NCI-H2196 (cell line): ENCODE measurements at regions not wholly inside any gene's neighbourhood (a gene's known extent, or its start where the extent isn't known, plus 50 kb on each side); places are given as distances from the start of the nearest gene placed in this dataset.
A peak's percentile ranks its signal among the peaks of the same experiment; 100 is the strongest.
"Not testable (repeated sequence)": the region's sequence is repeated elsewhere in the genome, so short reads cannot be mapped to it uniquely, and the experiment has no call there.

Source experiments
- DNase-seq: peaks from one replicate; lab custom pipeline; 2025; ENCODE audit not compliant: unreplicated experiment; lab: John Stamatoyannopoulos, UW

DNA sequence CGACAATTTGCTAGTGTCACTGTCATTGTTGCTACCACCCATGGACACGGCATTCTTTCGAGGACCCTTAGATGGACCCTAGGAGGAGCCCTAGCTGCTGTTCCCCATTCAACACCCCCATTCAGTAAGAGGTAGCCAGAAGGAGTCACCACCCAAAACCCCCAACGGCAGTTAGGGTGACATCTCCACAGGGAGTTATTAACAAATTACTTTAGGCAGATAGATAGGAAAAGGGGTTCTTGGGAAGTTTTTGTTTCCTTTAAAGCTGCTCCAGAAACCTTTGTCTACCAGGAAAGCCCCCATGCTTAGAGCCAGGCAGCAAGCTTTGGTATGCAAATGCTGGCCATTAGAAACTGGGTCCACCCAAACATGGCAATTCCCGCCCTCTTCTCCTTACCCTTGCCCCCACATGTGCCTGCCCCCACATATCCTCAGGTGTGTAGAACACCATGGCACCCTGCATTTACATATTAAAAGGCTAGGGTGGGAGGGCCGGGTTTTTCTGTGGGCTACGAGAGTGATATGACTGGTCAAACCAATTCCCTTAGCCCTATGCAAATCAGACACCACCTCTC is 190.9 kb downstream of the SLITRK6 start:
- DNase-seq, result no peak

- no peak for DNase-seq
Observed at GRCh38 chr13:85603735-85604134, 195.5 kb downstream of the SLITRK6 start.

DNA sequence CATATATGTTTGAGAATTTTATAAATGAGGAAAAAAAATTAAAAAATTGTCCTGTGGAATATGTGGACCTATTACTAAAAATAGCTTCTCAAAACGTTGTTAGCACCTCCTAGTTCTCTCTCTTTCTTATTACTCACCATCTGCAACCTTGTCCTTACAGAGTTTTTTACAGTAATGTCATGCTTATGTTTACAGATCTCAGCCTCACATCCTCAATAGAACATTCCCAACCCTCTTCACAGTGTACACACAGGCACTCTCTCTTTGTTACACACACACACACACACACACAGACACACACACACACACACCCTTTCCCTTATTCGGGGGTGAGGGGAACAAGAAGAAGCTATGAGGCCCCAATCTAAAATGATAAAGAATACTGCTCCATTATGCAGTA is 197.7 kb downstream of the SLITRK6 start:
- DNase-seq, result no peak

DNA sequence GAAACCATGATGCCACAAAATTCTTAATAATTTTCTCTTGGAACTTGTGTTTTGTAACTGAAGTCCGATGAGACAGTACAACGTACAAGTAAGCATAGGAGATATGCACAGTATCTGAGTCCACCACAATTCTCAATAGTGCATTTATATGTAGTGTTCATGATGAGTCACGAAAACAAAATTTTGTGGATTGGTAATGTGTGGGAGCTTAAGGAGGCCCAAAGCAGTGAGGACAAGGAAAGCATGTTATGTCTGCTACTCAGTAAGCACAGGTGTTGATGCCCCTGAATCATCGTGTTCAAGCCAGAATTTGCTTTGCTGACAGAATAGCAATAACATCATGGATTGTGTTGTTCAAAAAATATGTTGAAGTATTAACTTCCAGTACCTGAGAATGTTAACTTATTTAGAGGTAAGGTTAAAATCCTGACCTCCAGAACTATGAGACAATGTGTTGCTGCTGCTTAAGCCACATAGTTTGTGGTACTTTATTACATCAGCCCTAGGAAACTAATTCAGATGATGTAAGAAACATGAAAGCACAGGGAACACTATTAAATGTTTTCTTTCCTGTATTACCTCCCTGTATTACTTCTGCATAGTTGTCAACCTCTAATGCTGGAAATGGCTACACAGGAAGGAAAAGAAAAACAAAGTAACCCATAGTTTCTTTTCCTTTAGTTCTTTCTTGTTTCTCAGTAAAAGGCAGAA is 201.3 kb downstream of the SLITRK6 start:
- DNase-seq, result no peak

GRCh38 chr13:85592211-85592610 is 207.0 kb downstream of the SLITRK6 start:
- DNase-seq, result no peak

GRCh38 chr13:85590231-85590931 is 208.8 kb downstream of the SLITRK6 start:
- no peak for DNase-seq

GRCh38 chr13:85589021-85589420 is 210.2 kb downstream of the SLITRK6 start:
- DNase-seq, result no peak

- DNase-seq, result no peak
Observed at GRCh38 chr13:85588359-85588758, 210.9 kb downstream of the SLITRK6 start.

DNA sequence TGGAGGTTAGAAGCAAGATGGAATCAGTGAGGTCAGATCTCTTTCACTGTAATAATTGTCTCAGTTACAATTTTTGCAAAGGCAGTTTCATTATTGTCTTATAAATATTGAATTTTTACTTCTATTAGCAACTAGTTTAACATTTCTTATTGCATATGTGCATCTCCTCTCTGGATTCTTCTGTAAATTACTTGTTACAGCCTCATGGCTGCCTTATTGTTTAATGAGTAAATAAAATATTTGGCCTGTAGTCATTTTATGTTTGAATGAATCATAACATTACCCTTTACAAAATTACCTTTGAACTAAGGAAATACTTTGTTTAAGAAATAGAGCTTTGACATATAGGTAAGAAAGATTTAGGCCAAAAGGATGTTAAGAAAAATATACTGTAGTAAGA is 212.4 kb downstream of the SLITRK6 start:
- DNase-seq, result no peak

DNA sequence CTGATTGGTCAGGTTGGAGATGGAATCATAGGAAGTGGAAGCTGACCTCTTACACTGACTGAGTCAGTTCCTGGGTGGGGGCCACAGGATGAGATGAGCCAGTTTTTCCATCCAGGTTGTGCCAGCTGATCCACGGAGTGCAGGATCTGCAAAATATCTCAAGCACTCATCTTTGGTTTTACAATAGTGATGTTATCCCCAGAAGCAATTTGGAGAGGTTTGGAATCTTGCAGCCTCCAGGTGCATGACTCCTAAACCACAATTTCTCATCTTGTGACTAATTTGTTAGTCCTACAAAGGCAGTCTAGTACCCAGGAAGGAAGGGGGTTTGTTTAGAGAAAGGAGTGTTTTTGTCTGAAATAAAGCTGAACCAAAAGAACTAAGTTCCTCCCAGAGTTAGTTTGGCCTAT is 212.8 kb downstream of the SLITRK6 start:
- peak; percentile 21 for DNase-seq

- no peak for DNase-seq
Observed at GRCh38 chr13:85582890-85583289, 216.3 kb downstream of the SLITRK6 start.

GRCh38 chr13:85575110-85575509 is 224.1 kb downstream of the SLITRK6 start:
- DNase-seq, result no peak

DNA sequence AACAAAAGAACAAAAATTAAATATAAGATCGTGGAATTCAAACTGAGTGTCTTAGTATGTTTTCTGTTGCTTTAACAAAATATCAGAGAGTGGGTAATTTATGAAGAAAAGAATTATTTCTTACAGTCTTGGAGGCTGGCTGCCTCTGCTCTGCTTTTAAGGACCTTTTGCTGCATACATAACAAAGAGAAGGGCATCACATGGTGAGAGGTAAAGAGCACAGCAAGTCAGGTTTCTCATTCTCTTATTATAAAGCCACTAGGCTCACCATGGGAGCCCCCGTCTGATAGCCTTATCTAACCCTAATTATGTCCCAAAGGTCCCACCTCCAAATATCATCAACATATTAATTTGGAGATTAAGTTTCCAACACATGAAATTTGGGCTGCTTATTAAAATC is 231.3 kb downstream of the SLITRK6 start:
- DNase-seq, result no peak

- no peak for DNase-seq
Observed at GRCh38 chr13:85565652-85566051, 233.6 kb downstream of the SLITRK6 start.

DNA sequence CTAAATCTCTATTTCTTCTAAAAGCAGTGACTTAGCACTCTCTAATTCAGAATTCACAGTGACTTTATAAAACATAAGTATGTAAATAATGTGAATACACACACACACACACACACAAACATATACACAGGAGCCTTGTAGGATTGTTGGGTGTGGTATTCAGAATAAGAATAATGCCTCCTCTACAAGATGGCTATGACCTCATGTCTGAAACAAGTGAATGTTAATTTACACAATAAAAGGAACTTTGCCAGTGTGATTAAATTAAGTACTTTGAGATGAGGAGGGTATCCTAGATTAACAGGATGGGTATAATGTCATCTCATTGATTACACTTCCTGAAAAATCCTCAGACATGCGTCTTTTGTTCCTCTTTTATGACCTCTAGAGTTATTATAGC is 234.6 kb downstream of the SLITRK6 start:
- no peak for DNase-seq

GRCh38 chr13:85562282-85562681 is 236.9 kb downstream of the SLITRK6 start:
- DNase-seq, result no peak

DNA sequence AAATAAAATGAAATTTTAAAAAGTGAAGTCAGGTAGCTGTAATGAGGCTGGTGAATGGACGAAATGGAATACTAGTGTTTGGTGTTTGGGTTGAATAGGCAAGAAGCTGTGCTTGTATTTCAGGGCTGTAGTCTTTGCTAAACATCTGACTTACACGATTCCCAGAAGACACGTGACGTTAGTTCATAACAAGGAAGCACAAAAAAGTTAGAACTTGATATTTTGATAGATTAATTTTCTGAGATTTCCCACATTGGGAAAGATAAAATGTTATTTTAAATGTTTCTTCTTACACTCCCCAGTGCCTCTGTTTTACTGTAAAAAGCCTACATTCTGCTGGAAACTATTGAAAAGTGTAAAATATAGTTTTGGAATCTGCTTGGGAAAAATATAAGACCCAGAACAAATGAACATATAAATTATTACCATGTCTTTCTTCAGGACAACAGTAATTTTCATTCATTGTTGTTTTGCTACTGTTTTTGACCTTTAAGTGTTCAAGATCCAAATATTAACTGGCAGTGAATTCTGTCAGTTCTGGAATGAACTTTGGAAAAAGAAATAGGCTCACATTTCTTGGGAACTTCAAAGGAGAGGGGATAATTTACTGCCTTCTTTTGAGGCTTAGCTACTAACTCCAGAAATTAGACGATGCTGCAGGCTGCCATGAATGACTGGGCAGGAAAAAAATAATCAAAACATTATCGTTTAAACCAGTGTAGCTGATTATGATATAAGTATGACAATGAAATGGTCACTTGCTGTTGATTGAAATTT is 241.3 kb downstream of the SLITRK6 start:
- DNase-seq, result peak; percentile 26

GRCh38 chr13:85551012-85551411 is 248.2 kb downstream of the SLITRK6 start:
- DNase-seq, result no peak

- DNase-seq, result no peak
Observed at GRCh38 chr13:85549819-85550218, 249.4 kb downstream of the SLITRK6 start.

GRCh38 chr13:85548845-85549244 is 250.4 kb downstream of the SLITRK6 start:
- not testable (repeated sequence) for DNase-seq

DNA sequence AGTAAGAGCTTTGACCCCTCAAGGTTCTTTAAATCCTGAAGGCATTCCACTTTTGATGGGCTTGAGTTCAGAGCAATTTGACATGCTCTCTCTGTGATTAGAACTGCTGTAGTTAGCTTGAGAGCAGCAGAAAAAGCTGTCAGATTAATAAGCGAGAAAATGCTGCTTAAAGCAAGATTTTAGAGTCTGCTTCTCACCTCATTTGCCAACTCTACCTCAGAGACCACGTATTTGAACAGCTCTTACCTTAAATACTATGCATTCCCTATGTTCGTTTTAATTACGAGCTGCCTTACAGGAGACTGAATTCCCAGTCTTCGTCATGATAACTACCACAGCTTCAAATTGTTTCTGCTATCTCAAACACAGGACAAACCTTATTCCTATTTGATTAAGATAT is 253.4 kb downstream of the SLITRK6 start:
- no peak for DNase-seq

DNA sequence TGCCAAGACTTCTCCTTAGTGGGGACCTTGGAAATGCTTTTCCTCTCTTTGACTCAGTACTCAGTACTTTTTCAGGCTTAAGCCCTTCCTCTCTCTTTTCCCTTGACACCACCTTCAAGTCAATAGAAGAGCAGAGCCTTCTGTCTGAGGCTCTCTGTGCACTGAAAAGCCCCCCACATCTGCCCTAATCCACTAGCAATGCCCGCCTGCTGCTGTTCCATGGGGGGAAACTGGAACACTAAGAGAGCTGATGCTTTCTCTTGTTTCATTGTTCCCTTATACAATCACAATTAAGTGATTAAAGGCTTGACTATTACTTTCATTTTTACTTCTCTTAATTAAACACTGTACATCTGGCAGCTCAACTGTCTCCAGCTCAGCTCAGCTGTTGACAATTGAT is 254.5 kb downstream of the SLITRK6 start:
- DNase-seq, result no peak
